H1 (cell line): ENCODE measurements at regions not wholly inside any gene's neighbourhood (a gene's known extent, or its start where the extent isn't known, plus 50 kb on each side); places are given as distances from the start of the nearest gene placed in this dataset.
"Not testable (repeated sequence)": the region's sequence is repeated elsewhere in the genome, so short reads cannot be mapped to it uniquely, and the experiment has no call there.

Source experiments
- RAD21 ChIP-seq, 2 experiments: IDR thresholded peaks in 1 of 2; conservative IDR thresholded peaks in 1 of 2; 2 replicates each; pipeline ENCODE4 v1.6.1; 2011; ENCODE audit warnings: low read depth in 2 of 2, low read length in 2 of 2, improper control_type of control experiment in 1 of 2, inconsistent platforms in 1 of 2, mild to moderate bottlenecking in 1 of 2, moderate library complexity in 1 of 2
- TF ChIP-seq, protein P1 (sequence below), 3 experiments: IDR thresholded peaks; 1 replicate in 2 of 3; 2 replicates in 1 of 3; pipeline versions ENCODE4 v1.5.1 to v1.6.1; 2011; ENCODE audit warnings: low read length in 3 of 3, mild to moderate bottlenecking in 3 of 3, inconsistent platforms in 2 of 3, low read depth in 1 of 3, moderate library complexity in 1 of 3; ENCODE audit not compliant: insufficient read depth in 1 of 3; ENCODE audit errors: control extremely low read depth in 1 of 3

DNA sequence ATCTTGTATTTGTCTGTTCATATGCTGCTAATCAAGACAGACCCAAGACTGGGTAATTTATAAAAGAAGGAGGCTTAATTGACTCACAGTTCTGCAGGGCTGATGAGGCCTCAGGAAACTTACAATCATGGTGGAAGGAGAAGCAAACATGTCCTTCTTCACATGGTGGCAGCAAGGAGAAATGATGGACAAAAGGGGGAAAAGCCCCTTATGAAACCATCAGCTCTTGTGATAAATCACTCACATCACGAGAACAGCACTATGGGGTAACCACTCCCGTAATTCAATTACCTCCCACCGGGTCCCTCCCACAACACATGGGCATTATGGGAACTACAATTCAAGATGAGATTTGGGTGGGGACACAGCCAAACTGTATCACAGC lies 117.0 kb downstream of the TTC6 start:
- TF ChIP-seq, protein P1, sequence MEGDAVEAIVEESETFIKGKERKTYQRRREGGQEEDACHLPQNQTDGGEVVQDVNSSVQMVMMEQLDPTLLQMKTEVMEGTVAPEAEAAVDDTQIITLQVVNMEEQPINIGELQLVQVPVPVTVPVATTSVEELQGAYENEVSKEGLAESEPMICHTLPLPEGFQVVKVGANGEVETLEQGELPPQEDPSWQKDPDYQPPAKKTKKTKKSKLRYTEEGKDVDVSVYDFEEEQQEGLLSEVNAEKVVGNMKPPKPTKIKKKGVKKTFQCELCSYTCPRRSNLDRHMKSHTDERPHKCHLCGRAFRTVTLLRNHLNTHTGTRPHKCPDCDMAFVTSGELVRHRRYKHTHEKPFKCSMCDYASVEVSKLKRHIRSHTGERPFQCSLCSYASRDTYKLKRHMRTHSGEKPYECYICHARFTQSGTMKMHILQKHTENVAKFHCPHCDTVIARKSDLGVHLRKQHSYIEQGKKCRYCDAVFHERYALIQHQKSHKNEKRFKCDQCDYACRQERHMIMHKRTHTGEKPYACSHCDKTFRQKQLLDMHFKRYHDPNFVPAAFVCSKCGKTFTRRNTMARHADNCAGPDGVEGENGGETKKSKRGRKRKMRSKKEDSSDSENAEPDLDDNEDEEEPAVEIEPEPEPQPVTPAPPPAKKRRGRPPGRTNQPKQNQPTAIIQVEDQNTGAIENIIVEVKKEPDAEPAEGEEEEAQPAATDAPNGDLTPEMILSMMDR (IDR thresholded peaks at IDR 0.05; ENCODE audit: control extremely low read depth in 1 of 3, insufficient read depth in 1 of 3, low read depth in 1 of 3, low read length in 3 of 3) = not testable (repeated sequence)
- TF ChIP-seq RAD21 (IDR thresholded peaks at IDR 0.05 in 1 of 2, conservative IDR thresholded peaks at IDR 0.05 in 1 of 2; ENCODE audit: low read depth in 2 of 2, low read length in 2 of 2) = not testable (repeated sequence)
